C4-2B (cell line): ENCODE measurements at regions not wholly inside any gene's neighbourhood (a gene's known extent, or its start where the extent isn't known, plus 50 kb on each side); places are given as distances from the start of the nearest gene placed in this dataset.

Experiments
- H3K27ac ChIP-seq: fragments of 450-650 bp; 2 replicates; pipeline ENCODE4 v1.5.1; 2017
- ZFX ChIP-seq: fragments of 450-650 bp; IDR thresholded peaks from 2 replicates; pipeline ENCODE4 v1.6.1; 2017
- TF ChIP-seq, protein P1 (sequence below): fragments of 450-650 bp; conservative IDR thresholded peaks from 2 replicates; pipeline ENCODE4 v1.5.1; 2017; ENCODE audit warnings: mild to moderate bottlenecking

DNA sequence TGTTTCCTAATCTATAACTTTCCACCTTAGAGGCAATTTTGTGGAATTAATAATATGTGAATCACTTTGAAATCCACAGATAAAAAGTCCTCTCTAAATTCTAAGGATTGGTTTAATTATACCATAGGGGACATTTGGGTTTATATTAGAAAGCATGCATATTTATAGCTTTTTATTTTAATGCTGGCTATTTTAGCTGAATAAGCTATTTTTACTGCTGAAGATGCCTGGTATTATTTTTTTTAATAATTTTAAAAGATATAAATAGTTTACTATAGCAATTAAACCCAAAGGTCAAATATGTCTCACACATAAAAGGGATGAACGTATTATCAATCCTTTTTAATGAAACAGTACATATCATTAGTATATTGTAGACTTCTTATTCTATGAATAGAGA lies 415.4 kb downstream of the MAGEB5 start:
- TF ChIP-seq ZFX, result no peak
- TF ChIP-seq, protein P1, sequence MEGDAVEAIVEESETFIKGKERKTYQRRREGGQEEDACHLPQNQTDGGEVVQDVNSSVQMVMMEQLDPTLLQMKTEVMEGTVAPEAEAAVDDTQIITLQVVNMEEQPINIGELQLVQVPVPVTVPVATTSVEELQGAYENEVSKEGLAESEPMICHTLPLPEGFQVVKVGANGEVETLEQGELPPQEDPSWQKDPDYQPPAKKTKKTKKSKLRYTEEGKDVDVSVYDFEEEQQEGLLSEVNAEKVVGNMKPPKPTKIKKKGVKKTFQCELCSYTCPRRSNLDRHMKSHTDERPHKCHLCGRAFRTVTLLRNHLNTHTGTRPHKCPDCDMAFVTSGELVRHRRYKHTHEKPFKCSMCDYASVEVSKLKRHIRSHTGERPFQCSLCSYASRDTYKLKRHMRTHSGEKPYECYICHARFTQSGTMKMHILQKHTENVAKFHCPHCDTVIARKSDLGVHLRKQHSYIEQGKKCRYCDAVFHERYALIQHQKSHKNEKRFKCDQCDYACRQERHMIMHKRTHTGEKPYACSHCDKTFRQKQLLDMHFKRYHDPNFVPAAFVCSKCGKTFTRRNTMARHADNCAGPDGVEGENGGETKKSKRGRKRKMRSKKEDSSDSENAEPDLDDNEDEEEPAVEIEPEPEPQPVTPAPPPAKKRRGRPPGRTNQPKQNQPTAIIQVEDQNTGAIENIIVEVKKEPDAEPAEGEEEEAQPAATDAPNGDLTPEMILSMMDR, result no peak
- H3K27ac ChIP-seq, result no peak overlapping the region

DNA sequence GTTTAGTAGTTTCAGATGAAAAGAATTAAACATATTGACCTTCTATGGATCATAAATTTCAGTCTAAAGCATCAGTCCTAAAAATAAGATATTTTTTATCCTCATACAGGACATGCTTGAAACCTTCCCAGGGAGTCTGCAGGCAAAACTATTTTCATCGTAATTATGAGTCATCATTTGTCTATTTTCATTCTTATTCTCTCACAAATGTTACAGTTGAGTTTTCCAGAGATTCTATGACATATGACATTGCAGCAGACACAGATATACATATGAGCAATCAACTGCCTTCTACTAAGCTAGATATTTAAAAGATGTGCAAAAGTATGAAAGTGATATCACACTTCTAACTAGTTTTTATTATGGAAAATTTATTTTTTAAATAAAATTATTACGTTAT lies 398.0 kb downstream of the MAGEB5 start:
- TF ChIP-seq ZFX, result no peak
- TF ChIP-seq, protein P1, result no peak

DNA sequence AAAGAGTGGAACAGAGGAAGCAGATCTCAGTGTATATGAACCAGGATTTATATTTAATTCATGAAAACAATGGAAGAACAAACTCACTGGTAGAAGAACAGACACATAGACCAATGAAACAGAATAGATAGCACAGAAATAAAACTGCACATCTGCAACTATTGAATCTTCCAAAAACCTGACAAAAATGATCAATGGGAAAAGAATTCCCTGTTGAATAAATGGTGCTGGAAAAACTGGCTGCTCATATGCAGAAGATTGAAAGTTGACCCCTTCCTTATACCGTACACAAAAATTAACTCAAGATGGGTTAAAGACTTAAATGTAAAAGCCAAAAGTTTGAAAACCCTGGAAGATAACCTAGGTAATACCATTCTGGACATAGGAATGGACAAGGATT lies 391.0 kb downstream of the MAGEB5 start:
- no peak overlapping the region for H3K27ac ChIP-seq
- TF ChIP-seq, protein P1, result no peak
- TF ChIP-seq ZFX, result no peak

More for the DNA sequence above, 398.0 kb downstream of the MAGEB5 start:
- no peak overlapping the region for H3K27ac ChIP-seq

DNA sequence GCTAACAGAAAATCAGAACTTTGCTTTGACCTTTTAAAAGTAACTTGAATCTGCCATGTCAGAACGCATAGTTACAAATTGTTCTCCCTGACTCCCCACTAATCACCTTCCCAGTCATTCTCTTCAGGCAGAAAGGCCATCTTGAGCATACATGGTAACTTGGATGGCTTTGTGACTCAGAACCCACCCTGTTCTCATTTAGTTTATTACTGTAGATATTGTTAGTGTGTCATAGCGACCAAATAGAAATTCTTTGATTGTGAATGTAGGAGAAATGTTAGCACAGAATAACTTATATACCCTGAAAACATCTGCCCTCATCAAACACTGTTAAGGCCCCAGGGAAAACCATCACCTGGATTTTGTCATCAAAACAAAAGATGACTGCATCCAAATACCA lies 382.0 kb downstream of the MAGEB5 start:
- H3K27ac ChIP-seq, result no peak overlapping the region
- TF ChIP-seq, protein P1, result no peak
- no peak for TF ChIP-seq ZFX

DNA sequence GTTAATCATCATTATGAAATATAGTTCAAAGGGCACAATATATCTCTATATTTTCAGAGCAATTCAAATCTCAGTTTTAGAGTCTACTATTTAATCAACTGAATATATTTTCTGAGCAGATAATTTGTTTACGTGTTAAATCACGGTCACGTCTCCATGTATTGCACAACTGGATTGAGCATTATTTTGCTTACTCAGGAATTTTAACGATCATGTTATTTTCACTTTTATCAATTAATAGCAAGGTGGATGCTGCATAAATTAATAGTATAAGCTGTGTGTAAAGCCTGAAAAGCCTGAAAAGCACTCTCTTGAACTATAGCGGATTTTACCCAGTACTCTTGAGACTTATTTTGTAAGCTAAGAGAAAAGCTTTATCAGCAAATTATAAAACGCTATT lies 374.9 kb downstream of the MAGEB5 start:
- TF ChIP-seq, protein P1, result no peak
- TF ChIP-seq ZFX, result no peak
- no peak overlapping the region for H3K27ac ChIP-seq

DNA sequence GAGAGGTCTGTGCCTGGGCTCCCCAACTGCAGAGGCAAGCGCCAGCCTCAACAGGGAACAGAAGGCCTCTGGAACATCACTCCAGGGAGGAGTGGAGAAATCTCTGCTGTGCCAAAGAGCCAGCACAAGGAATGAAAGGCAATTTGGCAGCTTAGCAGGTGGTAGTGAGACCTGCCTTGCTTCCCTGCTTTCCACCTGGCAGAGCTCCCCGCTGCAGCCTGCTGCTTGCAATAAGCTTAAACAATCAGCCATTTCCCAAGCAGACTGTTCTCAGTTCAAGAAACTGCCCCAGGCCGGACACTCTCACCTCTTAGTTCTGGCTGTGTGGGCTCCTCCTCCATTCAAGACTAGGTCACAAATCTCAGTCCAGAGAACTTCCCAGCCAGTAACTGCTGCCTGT lies 370.6 kb downstream of the MAGEB5 start:
- no peak overlapping the region for H3K27ac ChIP-seq
- no peak for TF ChIP-seq ZFX
- TF ChIP-seq, protein P1, result no peak

DNA sequence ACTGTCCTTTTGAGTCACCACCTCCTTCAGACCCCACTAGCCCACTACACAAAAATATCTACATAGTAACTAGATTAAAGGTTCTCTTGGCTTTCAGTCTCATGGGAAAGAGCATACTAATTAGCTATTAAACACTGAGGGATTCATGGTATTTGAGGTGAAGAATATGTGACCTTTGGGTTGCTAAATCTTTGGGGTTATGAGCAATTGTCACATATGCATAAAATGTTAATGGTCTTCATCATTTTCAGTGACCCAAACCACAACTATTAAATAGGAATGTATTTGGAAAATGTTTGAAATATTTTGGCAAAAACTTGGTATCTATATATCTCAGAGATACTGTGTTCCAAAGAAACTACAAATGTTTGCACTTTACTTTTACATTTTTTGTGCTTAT lies 365.1 kb downstream of the MAGEB5 start:
- H3K27ac ChIP-seq, result no peak overlapping the region
- TF ChIP-seq ZFX, result no peak
- TF ChIP-seq, protein P1, result no peak
